ENCODE measurements at regions not wholly inside any gene's neighbourhood (a gene's known extent, or its start where the extent isn't known, plus 50 kb on each side); places are given as distances from the start of the nearest gene placed in this dataset.

- TF ChIP-seq POLR2A (IDR thresholded peaks at IDR 0.05) (no peak), CTCF (IDR thresholded peaks at IDR 0.05 in 8 of 11, conservative IDR thresholded peaks at IDR 0.05 in 3 of 11) (no peak), POLR2AphosphoS5 (IDR thresholded peaks at IDR 0.05) (no peak)
Observed at GRCh38 chr16:73753931-73754330, 542.7 kb upstream of the PSMD7 start.

All from spleen (tissue), 7 donors.